HUES6 (cell line): ENCODE measurements at regions not wholly inside any gene's neighbourhood (a gene's known extent, or its start where the extent isn't known, plus 50 kb on each side); places are given as distances from the start of the nearest gene placed in this dataset.
"Not testable (repeated sequence)": the region's sequence is repeated elsewhere in the genome, so short reads cannot be mapped to it uniquely, and the experiment has no call there.

Experiments
- H3K27ac ChIP-seq: 2 replicates; pipeline ENCODE4 v1.7.0; 2013; ENCODE audit warnings: low read depth, mild to moderate bottlenecking, low read length, inconsistent platforms
- H3K27me3 ChIP-seq: 2 replicates; pipeline ENCODE4 v1.6.1; 2013; ENCODE audit warnings: low read length; ENCODE audit not compliant: control insufficient read depth, insufficient read depth
- H3K36me3 ChIP-seq: 2 replicates; pipeline ENCODE4 v1.6.1; 2013; ENCODE audit warnings: low read length; ENCODE audit not compliant: control insufficient read depth, insufficient read depth
- H3K4me1 ChIP-seq: 2 replicates; pipeline ENCODE4 v1.6.1; 2013; ENCODE audit warnings: low read length; ENCODE audit not compliant: control insufficient read depth, insufficient read depth
- H3K4me3 ChIP-seq: 2 replicates; pipeline ENCODE4 v1.5.1; 2013; ENCODE audit warnings: low read depth, low read length
- H3K9ac ChIP-seq: one replicate; pipeline ENCODE4 v1.6.1; 2013; ENCODE audit warnings: mild to moderate bottlenecking, low read length
- H3K9me3 ChIP-seq: 2 replicates; pipeline ENCODE4 v1.6.1; 2013; ENCODE audit warnings: low read depth, low read length; ENCODE audit not compliant: control insufficient read depth, insufficient read depth

- no peaks in the 10 kb centered on the region for H3K9me3 ChIP-seq
These were observed 206.5 kb upstream of the RAI14 start for GRCh38 chr5:34449639-34450038.

GRCh38 chr5:34450338-34450737 lies 205.8 kb upstream of the RAI14 start:
- Histone ChIP-seq H3K27me3 (no peaks in the 10 kb centered on the region), H3K36me3 (no peaks in the 10 kb centered on the region), H3K9me3 (no peaks in the 10 kb centered on the region), H3K4me3 (no peak overlapping the region), H3K9ac (no peak overlapping the region), H3K4me1 (peaks cover 4% of the 10 kb centered on the region; the same call in 1 of the 2 replicates), H3K27ac (no peak overlapping the region)

More at GRCh38 chr5:34449639-34450038, 206.5 kb upstream of the RAI14 start:
- no peaks in the 10 kb centered on the region for H3K27me3 ChIP-seq
- no peaks in the 10 kb centered on the region for H3K36me3 ChIP-seq
- H3K27ac ChIP-seq = no peak overlapping the region
- no peak overlapping the region for H3K9ac ChIP-seq
- H3K4me1 ChIP-seq = peaks cover 4% of the 10 kb centered on the region; the same call in 1 of the 2 replicates
- no peak overlapping the region for H3K4me3 ChIP-seq

GRCh38 chr5:34452170-34452828 lies 203.8 kb upstream of the RAI14 start:
- H3K4me1 ChIP-seq = peaks cover 4% of the 10 kb centered on the region; the same call in 1 of the 2 replicates
- H3K9me3 ChIP-seq = peaks cover 7% of the 10 kb centered on the region; the same call in 1 of the 2 replicates
- H3K27ac ChIP-seq = no peak overlapping the region
- H3K27me3 ChIP-seq = no peaks in the 10 kb centered on the region
- H3K36me3 ChIP-seq = no peaks in the 10 kb centered on the region
- H3K4me3 ChIP-seq = no peak overlapping the region
- H3K9ac ChIP-seq = no peak overlapping the region

- H3K27ac ChIP-seq = no peak overlapping the region
- no peak overlapping the region for H3K4me3 ChIP-seq
- H3K27me3 ChIP-seq = no peaks in the 10 kb centered on the region
- no peak overlapping the region for H3K9ac ChIP-seq
- peaks cover 15% of the 10 kb centered on the region; the same call in 1 of the 2 replicates for H3K9me3 ChIP-seq
- H3K4me1 ChIP-seq = peaks cover 4% of the 10 kb centered on the region; the same call in 1 of the 2 replicates
- no peaks in the 10 kb centered on the region for H3K36me3 ChIP-seq
These were observed 201.0 kb upstream of the RAI14 start for GRCh38 chr5:34455098-34455497.

GRCh38 chr5:34459908-34460307 lies 196.2 kb upstream of the RAI14 start:
- Histone ChIP-seq H3K9ac (no peak overlapping the region), H3K4me1 (no peaks in the 10 kb centered on the region), H3K9me3 (peaks cover 34% of the 10 kb centered on the region), H3K4me3 (no peak overlapping the region), H3K27me3 (no peaks in the 10 kb centered on the region), H3K36me3 (no peaks in the 10 kb centered on the region), H3K27ac (no peak overlapping the region)

- Histone ChIP-seq H3K9ac (no peak overlapping the region), H3K4me3 (no peak overlapping the region), H3K36me3 (no peaks in the 10 kb centered on the region), H3K27ac (no peak overlapping the region), H3K4me1 (no peaks in the 10 kb centered on the region), H3K27me3 (no peaks in the 10 kb centered on the region), H3K9me3 (peaks cover 34% of the 10 kb centered on the region)
These were observed 195.6 kb upstream of the RAI14 start for GRCh38 chr5:34460496-34460895.

- H3K9ac ChIP-seq = no peak overlapping the region
- H3K36me3 ChIP-seq = no peaks in the 10 kb centered on the region
- no peak overlapping the region for H3K27ac ChIP-seq
- H3K4me3 ChIP-seq = no peak overlapping the region
- H3K4me1 ChIP-seq = no peaks in the 10 kb centered on the region
- H3K9me3 ChIP-seq = peaks cover 31% of the 10 kb centered on the region
- H3K27me3 ChIP-seq = no peaks in the 10 kb centered on the region
These were observed 191.3 kb upstream of the RAI14 start for GRCh38 chr5:34464829-34465228.

- H3K27me3 ChIP-seq, H3K27ac ChIP-seq, H3K36me3 ChIP-seq, H3K9ac ChIP-seq, H3K4me1 ChIP-seq, H3K4me3 ChIP-seq: not testable (repeated sequence)
- peaks cover 31% of the 10 kb centered on the region for H3K9me3 ChIP-seq
These were observed 190.8 kb upstream of the RAI14 start for GRCh38 chr5:34465301-34465700.

GRCh38 chr5:34466519-34467388 lies 189.4 kb upstream of the RAI14 start:
- H3K27me3 ChIP-seq, H3K4me3 ChIP-seq, H3K4me1 ChIP-seq, H3K27ac ChIP-seq, H3K36me3 ChIP-seq, H3K9ac ChIP-seq: not testable (repeated sequence)
- H3K9me3 ChIP-seq = peaks cover 29% of the 10 kb centered on the region

- Histone ChIP-seq H3K9ac (no peak overlapping the region), H3K27me3 (no peaks in the 10 kb centered on the region), H3K9me3 (peaks cover 28% of the 10 kb centered on the region), H3K36me3 (no peaks in the 10 kb centered on the region), H3K4me3 (no peak overlapping the region), H3K27ac (no peak overlapping the region), H3K4me1 (no peaks in the 10 kb centered on the region)
These were observed 188.7 kb upstream of the RAI14 start for GRCh38 chr5:34467436-34467835.

- not testable (repeated sequence) for H3K36me3 ChIP-seq, H3K4me3 ChIP-seq, H3K27me3 ChIP-seq, H3K9ac ChIP-seq, H3K4me1 ChIP-seq, H3K27ac ChIP-seq
- peaks cover 23% of the 10 kb centered on the region for H3K9me3 ChIP-seq
These were observed 188.1 kb upstream of the RAI14 start for GRCh38 chr5:34467984-34468383.
